Inflammatory macrophage treated with lipopolysaccharide for 4 hours (primary cell): ENCODE measurements at regions not wholly inside any gene's neighbourhood (a gene's known extent, or its start where the extent isn't known, plus 50 kb on each side); places are given as distances from the start of the nearest gene placed in this dataset.

Experiments
- DNase-seq: peaks from one replicate; pipeline ENCODE4 v3.0.0-alpha.2; 2020

- peak; percentile 28 for DNase-seq
Observed at GRCh38 chr1:56416495-56416894, 162.9 kb downstream of the PLPP3 start.

DNA sequence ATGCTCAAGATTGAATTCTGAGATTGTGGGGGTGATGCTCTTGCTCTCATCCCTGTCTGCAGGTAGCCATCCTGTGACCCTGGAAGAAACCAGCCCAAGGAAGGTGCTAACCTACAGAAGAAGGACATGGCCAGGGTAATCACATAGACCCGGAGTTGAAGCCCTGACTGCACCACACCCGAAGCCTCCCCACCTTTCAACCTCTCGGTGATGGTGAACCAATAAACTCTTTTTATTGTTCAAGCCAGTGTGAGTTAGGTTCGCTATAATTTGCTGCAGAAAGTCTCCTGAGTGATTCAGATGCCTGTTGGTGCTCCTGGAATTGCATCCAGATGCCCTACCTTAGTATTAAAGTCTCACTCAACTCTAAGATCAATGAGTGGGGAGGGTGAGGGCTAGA, 163.6 kb downstream of the PLPP3 start:
- no peak for DNase-seq

DNA sequence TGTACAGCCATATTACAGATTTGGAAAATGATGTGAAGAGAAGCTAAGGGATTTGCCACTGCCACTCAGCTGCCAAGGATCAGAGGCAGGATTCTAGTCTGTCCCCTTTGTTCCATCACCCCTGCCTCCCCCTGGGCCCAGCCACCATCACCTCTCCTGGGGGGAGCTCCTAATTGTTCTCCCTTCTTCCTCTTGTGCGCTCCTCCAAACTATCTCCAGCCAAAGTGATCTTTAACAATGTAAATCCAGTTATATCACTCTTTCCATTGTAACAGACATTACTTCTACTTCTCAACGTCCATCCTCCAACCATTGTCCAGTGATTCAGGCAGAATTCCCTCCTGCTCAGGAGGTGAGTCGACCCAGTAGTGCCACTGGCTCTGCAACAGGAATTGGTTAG, 164.1 kb downstream of the PLPP3 start:
- no peak for DNase-seq

GRCh38 chr1:56414728-56415224, 164.6 kb downstream of the PLPP3 start:
- DNase-seq: no peak

GRCh38 chr1:56413671-56414199, 165.6 kb downstream of the PLPP3 start:
- DNase-seq: no peak

DNA sequence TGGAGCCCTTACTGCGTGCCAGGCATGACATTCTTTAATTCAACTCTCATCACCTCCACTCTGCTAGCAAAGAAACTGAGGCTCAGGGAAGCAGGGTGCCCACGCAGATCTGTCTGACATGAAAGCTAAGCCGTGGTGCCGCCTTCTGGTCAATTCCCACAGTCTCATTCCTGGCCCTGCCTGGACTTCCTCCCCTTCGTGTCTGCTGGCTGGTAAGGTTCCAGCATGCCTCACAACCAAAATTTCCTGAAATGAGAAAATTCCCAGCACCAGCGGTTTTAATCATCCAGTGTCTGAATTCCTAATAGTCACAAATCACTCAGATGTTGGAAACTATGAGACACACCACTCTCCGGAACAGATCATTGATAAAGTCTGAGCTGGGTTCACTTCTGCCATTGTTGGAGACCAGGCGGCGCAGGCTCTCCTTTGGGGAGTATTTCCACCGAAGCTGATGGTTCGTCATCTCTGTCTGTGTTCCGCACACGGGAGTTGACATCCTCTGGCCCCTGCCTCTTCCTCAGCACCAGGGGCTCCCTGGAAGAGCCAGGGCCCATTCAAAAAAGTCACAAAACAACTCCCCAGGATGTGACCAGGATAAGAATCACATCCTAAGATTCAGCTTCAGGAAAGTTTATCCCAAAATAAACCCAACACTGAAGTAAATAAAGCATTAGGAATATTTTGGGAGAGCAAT, 167.7 kb downstream of the PLPP3 start:
- no peak for DNase-seq

DNA sequence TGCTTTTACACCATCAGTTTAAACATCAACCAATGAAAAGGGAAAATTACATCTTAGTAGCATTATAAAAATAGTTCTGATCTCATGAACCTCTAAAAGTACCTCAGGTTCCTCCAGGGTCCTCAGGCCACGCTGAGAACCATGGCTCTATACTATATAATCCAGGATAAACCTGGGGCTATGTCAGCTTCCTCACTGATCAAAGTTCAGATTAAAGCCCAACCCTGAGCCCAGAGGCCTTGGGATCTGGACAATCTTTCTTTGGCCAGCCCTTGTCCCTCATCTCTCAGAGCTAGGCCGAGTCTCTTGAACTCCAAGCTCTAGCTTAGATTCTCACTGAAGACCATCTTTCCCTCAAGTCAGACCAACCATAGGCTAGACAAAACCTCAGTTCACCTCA, 168.3 kb downstream of the PLPP3 start:
- no peak for DNase-seq

- no peak for DNase-seq
Observed at GRCh38 chr1:56410405-56410804, 169.0 kb downstream of the PLPP3 start.

GRCh38 chr1:56409112-56409691, 170.2 kb downstream of the PLPP3 start:
- no peak for DNase-seq

DNA sequence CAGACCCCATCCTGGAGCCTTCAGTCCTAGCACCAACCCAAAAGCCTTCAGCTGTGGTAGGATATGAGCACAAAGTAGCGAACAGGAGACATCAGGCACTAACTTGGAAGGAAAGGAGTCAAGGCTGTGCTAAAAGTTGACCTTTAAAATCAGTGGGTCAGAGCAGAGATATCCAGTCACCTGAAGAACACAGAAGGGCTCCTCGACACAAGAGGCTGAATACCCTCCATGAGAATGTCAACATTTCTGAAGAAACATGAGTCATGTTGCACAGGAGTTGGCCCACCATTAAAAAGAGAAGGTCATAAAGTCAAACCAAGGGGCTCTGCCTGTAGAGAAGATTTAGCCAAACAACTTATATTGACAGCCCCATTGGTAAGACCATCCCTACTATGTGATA, 172.5 kb downstream of the PLPP3 start:
- DNase-seq: no peak

- no peak for DNase-seq
Observed at GRCh38 chr1:56404561-56405030, 174.8 kb downstream of the PLPP3 start.

- DNase-seq: no peak
Observed at GRCh38 chr1:56404066-56404465, 175.3 kb downstream of the PLPP3 start.

DNA sequence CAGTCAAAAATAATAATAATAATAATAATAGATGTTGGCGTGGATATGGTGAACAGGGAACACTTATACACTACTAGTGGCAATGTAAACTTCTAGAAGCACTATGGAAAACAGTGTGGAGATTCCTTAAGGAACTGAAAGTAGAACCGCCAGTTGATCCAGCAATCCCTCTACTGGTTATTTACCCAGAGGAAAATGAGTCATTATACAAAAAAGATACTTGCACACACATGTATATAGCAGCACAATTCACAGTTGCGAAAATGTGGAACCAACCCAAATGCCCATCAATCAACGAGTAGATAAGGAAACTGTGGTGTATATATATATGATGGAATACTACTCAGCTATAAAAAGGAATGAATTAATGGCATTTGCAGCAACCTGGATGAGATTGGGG, 176.0 kb downstream of the PLPP3 start:
- DNase-seq: peak; percentile 82

DNA sequence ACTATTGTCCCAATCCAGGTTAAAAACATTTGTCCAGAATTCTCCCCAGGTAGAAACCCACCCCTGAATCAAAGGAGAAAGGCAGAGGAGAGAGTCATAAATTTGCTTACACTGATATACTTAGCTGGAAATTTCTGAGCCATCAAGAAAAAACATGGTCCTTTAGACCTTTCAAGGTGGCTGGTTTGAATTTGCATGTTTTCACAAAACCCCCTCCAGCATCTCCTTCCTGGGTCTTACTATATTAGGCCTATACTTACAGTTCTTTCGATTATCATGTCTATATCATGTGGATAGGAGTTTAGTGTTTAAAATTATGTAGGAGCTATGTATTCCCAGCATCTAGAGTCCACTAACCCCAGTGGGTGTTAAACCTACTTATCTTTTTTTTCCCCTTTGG, 178.2 kb downstream of the PLPP3 start:
- DNase-seq: no peak

GRCh38 chr1:56400526-56400925, 178.8 kb downstream of the PLPP3 start:
- DNase-seq: no peak

DNA sequence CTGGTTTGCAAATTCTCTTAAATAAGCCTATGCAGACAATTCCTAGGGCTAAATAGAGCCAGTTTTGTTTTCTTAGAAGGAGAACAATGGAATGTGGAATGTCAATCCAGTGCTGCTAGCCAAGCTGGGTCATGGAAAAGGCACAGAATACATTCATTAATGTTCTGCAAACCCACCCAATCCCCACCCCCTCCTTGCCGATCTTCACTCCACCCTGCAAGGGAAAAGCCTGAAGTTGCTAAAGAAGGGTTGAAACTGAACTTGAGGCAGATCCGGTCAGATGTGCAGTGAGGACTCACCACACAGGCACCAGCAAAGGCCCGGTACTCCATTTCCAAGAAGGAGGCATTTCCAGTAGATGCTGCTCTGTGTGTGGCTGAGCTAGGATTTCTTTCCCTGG, 179.6 kb downstream of the PLPP3 start:
- no peak for DNase-seq

- no peak for DNase-seq
Observed at GRCh38 chr1:56399326-56399725, 180.0 kb downstream of the PLPP3 start.

DNA sequence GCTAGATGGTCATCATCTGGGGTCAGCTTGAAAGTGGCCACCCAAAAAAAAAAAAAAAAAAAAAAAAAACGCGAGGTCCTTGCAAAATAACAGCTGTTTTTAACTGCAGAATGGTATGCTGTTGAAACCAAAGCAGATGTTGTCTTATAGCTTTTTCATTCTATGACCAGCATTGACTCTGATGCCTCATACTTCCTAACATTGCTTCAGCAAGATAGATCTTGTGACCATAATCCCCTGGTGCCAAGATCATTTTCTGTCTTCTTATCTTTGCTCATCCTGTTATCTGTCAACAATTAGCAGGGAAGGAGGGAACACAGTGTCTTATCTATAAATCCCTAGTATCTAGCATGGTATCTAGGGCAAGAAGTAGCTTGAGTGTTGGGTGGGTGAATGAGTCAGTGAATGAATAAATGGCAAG, 181.5 kb downstream of the PLPP3 start:
- no peak for DNase-seq

DNA sequence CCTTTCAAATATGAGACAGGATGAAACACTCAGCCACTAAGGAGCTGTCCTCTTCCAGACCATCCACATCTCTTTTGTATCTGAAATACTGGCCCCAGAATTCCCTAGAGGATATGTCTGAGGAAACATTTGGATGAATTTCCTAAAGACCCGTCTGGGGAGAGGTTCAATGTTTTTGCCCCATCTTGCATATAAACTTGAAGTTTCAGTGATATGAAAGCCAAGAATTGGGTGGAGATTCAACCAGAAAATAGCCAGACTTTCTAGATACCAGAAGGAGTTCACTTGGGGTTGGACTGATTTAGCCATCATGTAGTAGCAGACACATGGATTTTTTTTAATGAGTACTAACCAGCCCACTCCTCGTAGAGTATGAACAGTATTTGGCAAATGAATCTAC, 182.0 kb downstream of the PLPP3 start:
- DNase-seq: no peak

DNA sequence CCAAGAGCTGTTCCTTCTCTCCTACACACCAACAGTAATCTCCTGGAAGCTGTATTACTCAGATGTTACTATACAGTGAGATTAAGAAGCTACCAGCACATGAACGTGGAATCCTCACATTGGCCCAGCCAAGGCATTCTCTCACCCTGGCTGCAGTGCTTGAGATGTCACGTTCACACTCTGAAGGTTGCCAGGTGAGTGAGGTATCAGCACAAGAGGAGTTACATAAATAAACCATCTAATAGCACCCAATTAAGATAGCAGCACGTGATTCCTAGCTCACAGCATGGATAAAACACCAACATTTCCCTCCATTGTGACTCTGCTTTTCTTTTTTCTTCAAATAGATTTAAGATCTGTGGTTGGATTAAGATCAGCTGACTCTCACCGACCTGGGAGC, 182.8 kb downstream of the PLPP3 start:
- DNase-seq: no peak

DNA sequence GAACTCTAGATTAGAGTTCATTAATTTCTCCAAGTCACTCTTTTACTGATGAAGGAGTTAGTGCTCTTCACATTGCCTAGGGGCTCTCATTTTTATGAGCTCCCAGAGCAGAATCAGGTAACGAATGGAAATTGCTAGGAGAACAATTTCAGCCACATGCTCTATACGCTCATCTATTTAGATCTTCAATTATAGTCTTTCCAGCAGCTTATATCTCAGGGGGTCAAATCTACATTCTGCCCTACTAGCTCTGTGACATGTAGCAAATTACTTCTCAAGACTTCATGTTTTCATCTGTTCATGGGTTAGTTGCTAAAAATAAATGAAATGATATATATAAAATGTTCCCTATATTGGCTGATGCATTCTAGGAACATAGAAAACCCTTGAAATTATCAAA, 183.6 kb downstream of the PLPP3 start:
- no peak for DNase-seq

- DNase-seq: no peak
Observed at GRCh38 chr1:56394298-56394697, 185.1 kb downstream of the PLPP3 start.

DNA sequence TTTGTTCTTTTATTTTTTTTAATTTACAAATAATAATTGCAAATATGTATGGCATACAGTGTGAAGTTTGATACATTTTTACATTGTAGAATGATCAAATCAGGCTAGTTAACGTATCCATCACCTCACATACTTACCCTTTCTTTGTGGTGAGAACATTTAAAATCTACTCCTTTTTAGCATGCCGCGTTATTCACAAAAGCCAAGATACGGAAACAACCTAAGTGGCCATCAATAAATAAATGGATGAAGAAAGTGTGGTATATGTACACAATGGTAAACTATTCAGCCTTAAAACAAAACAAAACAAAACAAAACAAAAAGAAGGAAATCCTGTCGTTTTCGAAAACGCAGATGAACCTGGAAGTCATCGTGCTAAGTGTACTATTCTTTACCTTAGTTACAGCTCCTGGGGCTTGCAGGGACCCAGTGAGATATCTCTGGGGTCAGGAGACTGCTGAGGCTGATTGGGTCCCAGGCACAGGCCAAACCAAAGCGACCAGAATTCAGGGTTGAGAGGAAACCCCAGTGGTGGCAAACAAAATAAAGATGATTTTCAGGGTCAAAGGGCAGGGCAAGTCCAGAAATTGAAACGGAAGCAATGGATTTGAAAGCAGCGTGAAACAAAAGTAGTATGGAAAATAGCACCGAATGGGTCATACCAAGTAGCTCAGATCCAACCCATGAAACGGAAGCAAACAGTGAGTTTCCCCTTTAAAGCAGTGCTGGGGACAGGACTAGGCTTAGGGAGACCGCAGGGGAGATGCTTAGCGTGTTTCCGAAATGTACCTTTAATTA, 188.2 kb downstream of the PLPP3 start:
- no peak for DNase-seq
